Fibroblast of skin of back (primary cell): ENCODE measurements at regions not wholly inside any gene's neighbourhood (a gene's known extent, or its start where the extent isn't known, plus 50 kb on each side); places are given as distances from the start of the nearest gene placed in this dataset.
A peak's percentile ranks its signal among the peaks of the same experiment; 100 is the strongest.
"Not testable (repeated sequence)": the region's sequence is repeated elsewhere in the genome, so short reads cannot be mapped to it uniquely, and the experiment has no call there.

ENCODE experiments used
- DNase-seq: peaks from one replicate; pipeline ENCODE4 v3.0.0-alpha.2; 2013

DNA sequence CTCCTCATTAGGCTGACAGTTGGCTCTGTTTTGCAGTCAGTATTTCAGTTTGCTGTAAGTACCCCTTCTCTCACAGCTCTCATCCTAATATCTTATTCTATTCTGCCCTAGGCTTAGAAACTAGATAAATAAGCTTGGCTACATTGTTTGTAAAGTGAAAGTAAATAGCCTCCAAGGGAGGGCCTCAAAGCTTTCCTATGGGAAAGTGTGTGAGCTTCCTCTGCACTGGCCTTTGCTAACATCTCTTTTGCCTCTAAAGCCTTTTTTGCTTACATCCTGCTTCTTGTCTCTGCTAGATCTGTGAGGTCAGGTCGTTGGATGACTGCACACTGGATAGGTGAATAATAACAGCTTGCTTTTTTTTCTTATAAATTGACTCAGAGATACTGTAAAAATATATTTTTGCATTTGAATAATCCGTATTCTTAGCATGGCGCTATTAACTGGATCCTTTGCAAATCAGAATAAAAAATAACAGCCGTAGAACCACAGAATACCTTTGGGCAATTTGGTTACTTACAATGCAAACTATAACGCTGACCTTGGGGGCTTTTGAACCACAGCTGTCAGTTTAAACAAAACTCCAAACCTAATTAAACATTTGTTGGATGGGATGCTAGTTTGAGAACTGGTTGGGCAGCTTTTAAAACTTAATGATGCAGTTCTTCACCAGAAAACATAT lies 55.1 kb downstream of the TTC6 start:
- DNase-seq: no peak

GRCh38 chr14:37652042-37652441 lies 56.6 kb downstream of the TTC6 start:
- DNase-seq: no peak

DNA sequence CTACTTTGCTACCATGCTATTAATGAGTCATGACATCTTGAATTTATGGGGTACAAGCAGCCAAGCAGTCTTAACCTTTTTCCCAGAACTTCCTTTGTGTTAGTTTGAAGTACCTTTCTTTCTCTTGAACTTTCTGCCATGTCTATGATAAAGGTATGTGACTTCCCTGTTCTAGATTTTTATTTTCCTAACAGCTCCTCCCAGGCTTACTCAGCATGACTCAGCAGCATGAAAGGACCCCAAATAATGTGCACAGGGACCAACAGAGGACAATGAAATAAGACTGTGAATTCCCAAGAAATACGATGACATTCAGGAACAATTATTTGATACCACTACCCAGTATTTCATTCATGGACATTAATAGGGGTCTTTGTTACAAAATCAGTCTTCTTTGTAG lies 60.0 kb downstream of the TTC6 start:
- DNase-seq: peak; percentile 16

- no peak for DNase-seq
Observed at GRCh38 chr14:37658156-37658555, 62.7 kb downstream of the TTC6 start.

DNA sequence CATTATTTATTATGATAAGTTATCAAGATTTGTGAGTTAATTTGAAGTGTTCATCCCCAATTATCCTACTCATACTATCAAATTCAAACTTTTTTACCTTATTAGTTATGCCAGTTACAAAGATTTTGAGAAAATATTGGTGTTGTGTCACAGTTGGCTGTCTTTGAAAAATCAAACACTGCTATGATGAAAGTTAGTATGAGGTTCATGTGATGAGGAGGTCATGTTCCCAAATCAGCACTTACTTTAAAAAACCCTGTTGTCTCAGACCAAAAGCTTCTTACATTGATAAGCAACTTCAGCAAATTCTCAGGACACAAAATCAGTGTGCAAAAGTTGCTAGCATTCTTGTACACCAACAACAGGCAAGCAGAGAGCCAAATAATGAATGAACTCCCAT lies 68.1 kb downstream of the TTC6 start:
- DNase-seq: no peak

- DNase-seq: no peak
Observed at GRCh38 chr14:37665479-37665878, 70.0 kb downstream of the TTC6 start.

DNA sequence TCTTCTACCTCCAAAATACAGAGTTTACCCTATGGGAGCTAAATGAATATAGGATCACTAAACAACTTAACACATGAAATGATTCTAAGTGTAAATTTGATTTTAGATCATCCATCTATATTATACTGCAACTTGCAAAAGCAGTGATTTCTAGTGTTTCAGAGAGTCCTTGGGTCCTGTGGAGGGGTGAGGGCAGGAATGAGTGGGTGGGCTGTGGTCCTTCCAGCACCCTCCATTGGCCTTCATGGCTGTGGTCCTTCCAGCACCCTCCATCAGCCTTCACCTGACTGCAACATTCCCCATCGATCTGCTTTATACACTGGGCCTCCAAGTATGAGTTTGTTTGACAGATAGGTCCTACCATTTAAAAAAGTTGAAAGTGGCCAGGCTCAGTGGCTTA lies 70.5 kb downstream of the TTC6 start:
- DNase-seq: no peak

GRCh38 chr14:37668646-37669045 lies 73.2 kb downstream of the TTC6 start:
- peak; percentile 66 for DNase-seq

DNA sequence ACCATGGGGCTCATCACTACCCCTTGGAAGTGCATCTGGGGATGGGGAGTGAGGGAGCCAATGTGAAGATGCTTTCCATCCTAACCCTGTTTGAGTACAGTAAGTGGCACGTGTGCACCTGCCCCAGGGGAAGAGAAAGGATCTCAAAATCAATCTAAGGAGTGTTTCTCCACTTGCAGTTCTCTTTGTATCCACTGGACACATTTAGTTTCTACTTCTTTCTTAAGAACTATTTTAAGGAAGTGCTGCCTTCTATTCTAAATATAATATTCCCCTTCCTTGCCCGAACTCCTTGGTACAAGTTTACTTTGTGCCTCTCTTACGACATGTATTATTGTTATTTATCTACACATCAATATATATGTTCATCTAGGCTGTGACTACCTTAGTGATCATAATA lies 73.8 kb downstream of the TTC6 start:
- DNase-seq: no peak

DNA sequence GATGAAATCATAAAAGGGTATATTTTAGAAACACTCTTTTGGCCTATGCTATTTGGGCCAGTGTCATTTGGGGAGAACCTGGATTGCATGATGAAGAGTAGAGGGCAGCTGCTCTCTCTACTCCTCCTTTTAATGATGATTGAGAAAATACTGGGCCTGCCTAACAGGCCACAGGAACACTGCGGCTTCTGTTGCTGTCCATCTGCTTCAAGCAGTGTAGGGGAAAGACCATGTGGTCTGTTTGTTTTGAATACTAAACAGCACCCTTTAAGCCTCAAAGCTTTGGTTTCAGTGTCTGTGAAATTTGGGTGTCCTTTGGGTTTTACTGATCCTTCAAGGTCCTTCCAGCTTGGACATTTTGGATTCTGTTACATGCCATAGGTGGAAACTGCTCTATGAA lies 78.0 kb downstream of the TTC6 start:
- no peak for DNase-seq

GRCh38 chr14:37678916-37679315 lies 83.5 kb downstream of the TTC6 start:
- no peak for DNase-seq

DNA sequence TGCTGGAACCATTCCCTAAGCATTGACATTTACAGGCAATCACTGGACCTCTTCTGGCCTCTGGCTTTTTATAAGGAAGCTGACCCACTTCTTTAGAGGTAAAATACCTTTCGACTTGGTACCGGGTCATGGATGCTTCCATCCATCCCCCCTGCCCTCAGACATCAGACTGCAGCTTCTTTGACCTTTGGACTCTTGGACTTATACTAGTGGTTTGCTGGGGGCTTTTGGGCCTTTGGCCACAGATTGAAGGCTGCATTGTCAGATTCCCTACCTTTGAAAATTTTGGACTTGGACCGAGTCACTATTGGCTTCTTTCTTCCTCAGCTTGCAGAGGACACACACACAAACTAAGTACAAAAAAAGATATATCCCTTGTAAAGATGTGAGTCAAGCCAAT lies 86.1 kb downstream of the TTC6 start:
- no peak for DNase-seq

GRCh38 chr14:37692680-37693079 lies 97.3 kb downstream of the TTC6 start:
- not testable (repeated sequence) for DNase-seq

DNA sequence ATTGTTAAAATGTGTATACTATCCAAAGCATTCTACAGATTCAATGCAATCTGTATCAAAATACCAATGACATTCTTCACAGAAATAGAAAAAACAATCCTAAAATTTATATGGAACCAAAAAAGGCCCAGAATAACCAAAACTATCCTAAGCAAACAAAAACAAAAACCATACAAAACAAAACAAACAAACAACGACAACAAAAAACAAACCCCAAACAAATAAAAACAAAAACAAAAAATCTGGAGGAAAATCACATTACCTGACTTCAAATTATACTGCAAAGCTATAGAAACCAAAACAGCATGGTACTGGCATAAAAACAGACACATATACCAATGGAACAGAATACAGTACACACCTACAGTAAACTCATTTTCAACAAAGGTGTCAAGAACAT lies 98.0 kb downstream of the TTC6 start:
- not testable (repeated sequence) for DNase-seq

DNA sequence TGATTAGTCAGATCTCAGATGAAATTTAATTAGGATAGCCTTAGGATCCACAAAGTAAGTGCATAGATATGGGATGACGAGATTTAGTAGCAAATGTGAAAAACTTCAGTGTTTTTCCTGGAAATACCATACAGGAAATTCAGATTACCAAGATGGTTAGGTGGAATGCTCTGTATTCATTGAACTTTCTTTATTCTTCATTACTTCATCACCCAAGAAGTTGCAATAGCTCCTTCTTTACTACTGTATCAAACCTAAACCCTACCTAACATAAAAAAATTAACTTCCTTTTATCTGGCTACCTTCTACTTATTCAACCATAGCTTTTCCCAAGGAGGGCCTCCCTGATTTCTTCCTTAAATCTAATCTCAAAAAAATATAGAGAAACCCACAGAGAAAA lies 100.4 kb downstream of the TTC6 start:
- peak; percentile 30 for DNase-seq

DNA sequence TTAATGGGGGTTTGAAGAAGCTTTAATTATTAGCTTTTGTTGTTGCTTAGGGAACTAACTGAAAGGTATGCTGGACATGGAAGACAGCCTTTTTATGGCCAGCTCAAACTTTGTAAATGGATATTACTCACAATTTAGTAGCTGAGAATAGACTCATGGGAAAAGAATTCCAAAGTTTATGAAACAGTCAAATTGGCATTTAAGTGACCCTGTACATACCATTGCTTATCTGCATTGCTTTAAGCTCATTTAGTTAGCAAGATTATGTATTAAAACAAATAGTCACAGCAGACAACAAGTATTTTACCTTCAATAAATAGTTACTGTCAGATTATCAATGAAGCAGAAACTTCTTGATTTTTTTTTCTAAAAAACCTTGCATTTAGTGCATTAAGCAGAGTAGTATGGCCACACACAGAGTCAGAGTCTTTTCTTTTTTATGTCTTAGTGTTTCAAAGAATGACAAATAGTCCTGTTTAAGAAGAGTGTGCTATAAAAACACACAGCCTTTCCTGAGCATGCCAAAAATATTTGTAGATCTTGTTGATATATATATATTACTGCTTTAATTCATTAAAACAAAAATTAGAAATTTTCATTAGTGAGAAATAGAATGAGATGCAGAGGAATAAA lies 102.2 kb downstream of the TTC6 start:
- peak; percentile 78 for DNase-seq

DNA sequence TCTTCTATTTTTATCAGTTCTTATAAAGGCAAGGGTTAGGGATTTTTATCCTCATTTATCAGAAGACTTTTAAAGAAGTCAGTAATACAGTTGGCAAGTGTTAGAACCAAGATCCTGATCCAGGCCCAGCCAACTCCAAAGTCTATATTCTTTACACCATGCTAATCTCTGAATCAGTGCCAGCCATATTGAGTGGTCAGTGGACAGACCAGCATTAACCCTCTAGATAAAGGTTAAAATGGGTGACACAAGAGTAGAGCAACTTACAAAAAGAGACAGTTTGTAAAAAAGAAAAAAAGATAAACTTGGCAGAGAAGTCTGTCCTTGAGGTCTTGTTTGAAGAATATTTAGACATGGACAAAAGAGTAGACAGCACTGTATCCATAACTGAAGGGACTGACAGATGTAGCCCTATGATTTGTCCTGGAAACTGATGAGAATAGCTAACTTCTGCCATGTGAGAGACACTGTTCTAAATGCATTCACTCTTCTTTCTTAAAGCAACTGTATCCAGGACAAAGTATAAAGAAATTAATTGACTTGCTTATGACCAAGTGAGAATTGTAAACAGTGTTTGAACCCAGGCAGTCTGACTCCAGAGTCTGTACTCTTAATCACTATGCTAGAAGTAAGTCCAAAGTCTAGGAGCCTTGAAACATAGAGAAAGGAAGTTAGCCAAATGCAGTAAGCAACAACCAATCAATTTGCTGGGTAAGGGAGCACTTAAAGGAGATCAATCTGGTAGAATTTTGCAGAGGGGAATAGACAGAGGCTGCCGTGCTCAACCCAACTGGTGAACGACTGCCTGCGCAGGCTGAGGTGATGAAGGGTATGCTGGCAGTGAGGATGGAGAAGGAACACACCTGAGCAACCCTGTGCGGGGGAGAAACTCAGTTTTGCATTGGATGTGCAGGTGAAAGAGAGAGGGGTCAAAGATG lies 103.7 kb downstream of the TTC6 start:
- no peak for DNase-seq

DNA sequence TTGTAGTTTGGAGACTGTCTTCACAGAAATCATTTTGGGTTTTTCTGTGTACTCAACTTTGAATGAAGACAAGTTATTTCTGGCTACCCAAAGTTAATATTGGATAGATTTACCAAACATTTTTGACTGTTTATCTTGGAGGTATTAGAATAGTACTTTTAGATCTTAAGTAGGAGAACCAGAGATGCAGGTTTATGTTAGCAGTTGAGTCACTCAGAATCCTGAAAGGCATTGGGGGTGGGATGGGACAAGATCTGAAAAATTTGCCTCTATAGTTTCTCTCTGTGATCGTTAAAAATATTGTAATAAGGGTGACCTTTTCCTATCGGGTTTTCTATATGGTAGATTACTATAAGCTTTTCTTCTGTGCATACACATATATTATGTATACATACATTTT lies 112.3 kb downstream of the TTC6 start:
- DNase-seq: no peak

- DNase-seq: peak; percentile 39
Observed at GRCh38 chr14:37708481-37708880, 113.1 kb downstream of the TTC6 start.

DNA sequence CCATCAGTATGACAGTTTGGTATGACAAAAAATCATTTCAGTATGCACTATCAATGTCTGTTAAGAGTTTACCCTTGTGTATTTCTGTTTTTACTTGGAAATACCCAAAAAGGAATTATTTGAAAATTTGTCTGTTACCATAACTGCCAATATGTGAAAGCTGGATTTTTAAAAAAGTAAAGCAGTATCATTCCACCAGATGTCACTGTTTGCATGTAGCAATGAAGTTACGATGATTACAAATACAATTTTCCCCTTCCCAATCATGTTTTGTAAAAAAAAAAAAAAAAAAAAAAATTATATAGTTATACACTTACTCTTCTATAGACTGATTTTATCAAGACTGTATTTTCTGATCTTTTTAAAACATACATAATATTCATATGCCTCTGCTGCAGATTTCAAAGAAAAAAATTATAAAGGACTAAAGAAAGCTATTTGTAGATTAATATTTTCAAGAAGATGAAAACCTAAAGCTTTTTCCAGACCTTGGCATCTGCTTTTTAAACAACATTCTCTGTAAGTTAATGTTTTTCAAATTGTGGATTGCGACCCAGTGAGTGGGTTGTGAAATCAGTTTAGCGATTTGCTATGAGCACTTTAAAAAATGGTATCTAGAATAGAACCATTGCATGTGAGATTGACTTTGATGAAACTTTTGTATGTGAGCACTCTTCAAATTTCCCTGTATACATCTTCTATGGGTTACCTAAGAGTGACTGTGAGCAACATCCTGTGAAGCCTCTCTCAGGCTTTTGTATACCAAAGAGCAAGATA lies 114.2 kb downstream of the TTC6 start:
- DNase-seq: peak; percentile 16

- no peak for DNase-seq
Observed at GRCh38 chr14:37711356-37711830, 116.0 kb downstream of the TTC6 start.

GRCh38 chr14:37711831-37712475 lies 116.5 kb downstream of the TTC6 start:
- no peak for DNase-seq
